Suppressor macrophage treated with lipopolysaccharide for 1 hour (primary cell): ENCODE measurements at regions not wholly inside any gene's neighbourhood (a gene's known extent, or its start where the extent isn't known, plus 50 kb on each side); places are given as distances from the start of the nearest gene placed in this dataset.
A peak's percentile ranks its signal among the peaks of the same experiment; 100 is the strongest.
"Not testable (repeated sequence)": the region's sequence is repeated elsewhere in the genome, so short reads cannot be mapped to it uniquely, and the experiment has no call there.

ENCODE experiments used
- DNase-seq, 3 donors: peaks; one replicate each; pipeline ENCODE4 v3.0.0-alpha.2; 2020 to 2022

GRCh38 chr5:136810261-136810801 lies 445.0 kb upstream of the TRPC7 start:
- no peak for DNase-seq

GRCh38 chr5:136809382-136809781 lies 444.0 kb upstream of the TRPC7 start:
- no peak for DNase-seq

- DNase-seq = no peak
Observed at GRCh38 chr5:136808756-136809155, 443.4 kb upstream of the TRPC7 start.

- no peak for DNase-seq
Observed at GRCh38 chr5:136805466-136805865, 440.1 kb upstream of the TRPC7 start.

- DNase-seq = no peak
Observed at GRCh38 chr5:136802383-136802782, 437.0 kb upstream of the TRPC7 start.

- no peak for DNase-seq
Observed at GRCh38 chr5:136799806-136800372, 434.5 kb upstream of the TRPC7 start.

GRCh38 chr5:136793300-136793699 lies 428.0 kb upstream of the TRPC7 start:
- no peak for DNase-seq

- DNase-seq = no peak
Observed at GRCh38 chr5:136781464-136781863, 416.1 kb upstream of the TRPC7 start.

GRCh38 chr5:136780518-136780917 lies 415.2 kb upstream of the TRPC7 start:
- no peak for DNase-seq

GRCh38 chr5:136776022-136776927 lies 410.9 kb upstream of the TRPC7 start:
- DNase-seq = no peak

GRCh38 chr5:136772491-136772890 lies 407.1 kb upstream of the TRPC7 start:
- no peak for DNase-seq

- DNase-seq = peak; percentile 39 to 66 (median 61)
Observed at GRCh38 chr5:136769900-136770684, 404.7 kb upstream of the TRPC7 start.

GRCh38 chr5:136769093-136769492 lies 403.7 kb upstream of the TRPC7 start:
- DNase-seq = no peak

- no peak for DNase-seq
Observed at GRCh38 chr5:136768457-136768856, 403.1 kb upstream of the TRPC7 start.

- DNase-seq = no peak
Observed at GRCh38 chr5:136766456-136766855, 401.1 kb upstream of the TRPC7 start.

- DNase-seq = no peak
Observed at GRCh38 chr5:136764601-136765000, 399.3 kb upstream of the TRPC7 start.

GRCh38 chr5:136763548-136763947 lies 398.2 kb upstream of the TRPC7 start:
- DNase-seq = no peak

GRCh38 chr5:136754216-136754615 lies 388.9 kb upstream of the TRPC7 start:
- DNase-seq = no peak

GRCh38 chr5:136750224-136750862 lies 385.0 kb upstream of the TRPC7 start:
- no peak for DNase-seq

- DNase-seq = no peak
Observed at GRCh38 chr5:136749016-136749415, 383.7 kb upstream of the TRPC7 start.

- no peak for DNase-seq
Observed at GRCh38 chr5:136743052-136743451, 377.7 kb upstream of the TRPC7 start.

GRCh38 chr5:136740228-136740627 lies 374.9 kb upstream of the TRPC7 start:
- DNase-seq = no peak

GRCh38 chr5:136739271-136739670 lies 373.9 kb upstream of the TRPC7 start:
- DNase-seq = not testable (repeated sequence)
